ENCODE measurements at regions not wholly inside any gene's neighbourhood (a gene's known extent, or its start where the extent isn't known, plus 50 kb on each side); places are given as distances from the start of the nearest gene placed in this dataset.

- TF ChIP-seq REST (IDR thresholded peaks at IDR 0.05; ENCODE audit: low read depth) (no peak), MAX (IDR thresholded peaks at IDR 0.05) (no peak), EP300 (IDR thresholded peaks at IDR 0.05; ENCODE audit: borderline replicate concordance) (no peak), TAF1 (IDR thresholded peaks at IDR 0.05; ENCODE audit: low read depth) (no peak), CEBPB (IDR thresholded peaks at IDR 0.05) (no peak), YY1 (IDR thresholded peaks at IDR 0.05; ENCODE audit: low read depth) (no peak), RAD21 (IDR thresholded peaks at IDR 0.05; ENCODE audit: low read depth) (no peak)
These were observed 218.2 kb upstream of the KLF14 start for GRCh38 chr7:130951976-130952876.

Measured in Ishikawa (cell line).